NCI-H1417 treated with DMSO at 0.1 percent for 48 hours (cell line): ENCODE measurements at regions not wholly inside any gene's neighbourhood (a gene's known extent, or its start where the extent isn't known, plus 50 kb on each side); places are given as distances from the start of the nearest gene placed in this dataset.

Experiments used
- DNase-seq: peaks from one replicate; lab custom pipeline; 2025; lab: John Stamatoyannopoulos, UW

DNA sequence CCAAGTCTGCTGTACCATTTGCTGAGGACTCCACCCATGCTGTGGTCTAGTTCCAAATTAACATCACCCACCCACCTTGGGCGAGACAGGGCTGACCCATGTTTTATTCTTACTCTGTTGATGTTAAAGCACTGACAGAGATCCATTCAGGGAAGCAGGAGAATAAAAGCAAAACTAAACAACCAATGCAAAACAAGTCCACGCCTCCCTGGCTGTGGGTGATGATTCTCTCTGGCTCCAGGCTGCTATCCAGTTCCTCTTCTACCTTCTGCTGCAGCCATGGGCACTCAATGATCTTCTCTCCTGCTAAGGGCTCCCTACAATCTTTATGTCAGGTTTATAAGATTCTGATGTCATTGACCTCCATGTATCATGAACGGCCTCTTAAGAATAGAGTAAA is 786.6 kb upstream of the ID2 start:
- DNase-seq: no peak

DNA sequence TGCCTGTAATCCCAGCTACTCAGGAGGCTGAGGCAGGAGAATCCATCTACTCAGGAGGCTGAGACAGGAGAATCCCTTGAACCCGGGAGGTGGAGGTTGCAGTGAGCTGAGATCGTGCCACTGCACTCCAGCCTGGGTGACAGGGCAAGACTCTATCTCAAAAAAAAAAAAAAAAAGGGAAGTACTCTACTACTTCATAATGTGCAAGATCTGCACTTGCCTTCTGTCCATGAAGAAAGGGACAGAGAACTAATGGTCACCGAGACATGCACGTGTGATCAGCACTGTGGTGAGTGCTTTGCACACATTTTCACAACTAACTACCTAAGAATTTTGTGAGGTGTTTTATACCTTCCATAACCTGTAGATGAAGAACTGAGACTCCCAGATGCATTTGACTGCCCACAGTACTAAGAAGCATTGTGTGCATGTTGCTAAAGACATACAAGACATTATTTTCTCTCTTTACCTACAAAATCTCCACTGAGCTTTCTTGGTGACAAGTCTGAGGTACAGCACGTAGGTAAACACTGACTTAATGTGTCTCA is 784.8 kb upstream of the ID2 start:
- DNase-seq: no peak

DNA sequence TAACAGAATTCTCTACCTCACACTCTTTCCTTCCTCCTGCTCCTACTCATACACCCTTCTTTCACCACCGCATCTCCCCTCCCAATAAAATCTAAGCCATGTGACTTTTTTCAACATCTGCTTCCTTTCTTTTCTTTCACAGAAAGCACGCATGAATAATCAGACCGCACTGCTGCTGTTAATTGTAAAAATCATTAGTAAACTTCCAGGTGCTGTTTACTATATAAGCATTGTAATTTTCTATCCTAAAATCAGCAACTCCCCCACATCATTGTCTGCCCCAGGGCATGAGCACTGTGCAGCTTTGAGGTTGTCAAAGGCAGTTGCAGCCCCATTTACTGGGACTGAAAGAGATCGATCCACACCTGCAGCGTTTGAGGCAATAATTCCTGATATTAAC is 782.6 kb upstream of the ID2 start:
- DNase-seq: peak; percentile 76

DNA sequence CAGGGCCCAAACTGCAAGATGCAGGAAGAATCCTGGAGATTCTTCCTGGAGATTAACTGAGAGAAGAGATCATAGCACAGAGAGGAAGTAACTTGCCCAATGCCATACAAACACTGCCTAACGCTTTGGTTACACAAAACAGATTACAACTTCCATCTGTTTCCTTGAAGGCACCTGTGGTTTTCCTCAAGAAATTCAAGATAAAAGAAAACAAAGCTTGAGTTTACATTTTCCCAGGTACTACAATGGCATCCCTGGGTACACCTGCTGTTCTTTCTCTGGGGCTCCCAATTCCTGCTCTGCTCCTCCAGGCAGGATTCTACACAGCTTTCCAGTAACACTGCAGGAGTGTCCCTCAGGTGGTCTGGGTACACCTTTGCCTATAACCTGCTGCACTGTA is 781.9 kb upstream of the ID2 start:
- no peak for DNase-seq

DNA sequence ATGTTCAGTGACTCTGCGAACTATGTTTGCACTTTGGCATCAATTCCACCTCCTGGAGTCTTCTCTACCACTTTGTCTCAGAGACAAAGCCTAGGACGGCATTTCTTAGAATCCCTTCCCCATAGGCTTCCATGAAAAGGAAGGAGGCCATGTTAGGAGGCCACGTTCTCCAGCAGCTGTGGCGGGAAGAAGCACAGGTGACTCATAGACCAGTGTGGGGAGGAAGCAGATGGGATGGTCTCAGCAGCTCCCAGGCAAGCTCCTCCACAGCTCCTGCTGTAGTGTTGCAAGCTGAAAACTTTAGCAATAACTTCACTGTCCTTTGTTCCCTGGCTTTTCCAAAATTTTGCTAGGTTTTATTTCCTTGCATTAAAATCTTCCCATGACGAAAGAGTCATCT is 781.3 kb upstream of the ID2 start:
- no peak for DNase-seq

DNA sequence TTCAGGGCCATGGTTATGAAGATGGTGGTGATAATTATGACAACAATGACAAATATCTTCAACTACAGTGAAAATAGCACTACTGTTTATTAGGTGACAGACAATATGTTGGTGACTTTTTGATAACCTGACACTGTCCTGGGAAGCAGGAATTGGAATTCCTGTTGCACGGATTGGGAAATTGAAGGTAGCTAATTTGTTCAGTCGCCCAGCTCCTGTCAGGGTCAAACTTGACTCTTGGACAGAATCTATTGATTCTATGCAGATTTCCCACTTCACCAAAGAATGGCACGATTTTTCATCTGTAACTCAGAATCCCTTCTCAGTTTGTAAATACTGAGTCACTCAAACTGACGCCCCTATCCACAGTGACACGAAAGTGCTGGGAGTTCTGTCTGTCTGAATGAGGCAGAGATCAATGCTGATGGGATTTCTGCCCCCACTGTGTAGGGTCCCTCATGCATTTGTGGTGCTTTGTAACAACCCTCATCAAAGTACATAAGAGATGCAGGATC is 779.5 kb upstream of the ID2 start:
- DNase-seq: no peak

DNA sequence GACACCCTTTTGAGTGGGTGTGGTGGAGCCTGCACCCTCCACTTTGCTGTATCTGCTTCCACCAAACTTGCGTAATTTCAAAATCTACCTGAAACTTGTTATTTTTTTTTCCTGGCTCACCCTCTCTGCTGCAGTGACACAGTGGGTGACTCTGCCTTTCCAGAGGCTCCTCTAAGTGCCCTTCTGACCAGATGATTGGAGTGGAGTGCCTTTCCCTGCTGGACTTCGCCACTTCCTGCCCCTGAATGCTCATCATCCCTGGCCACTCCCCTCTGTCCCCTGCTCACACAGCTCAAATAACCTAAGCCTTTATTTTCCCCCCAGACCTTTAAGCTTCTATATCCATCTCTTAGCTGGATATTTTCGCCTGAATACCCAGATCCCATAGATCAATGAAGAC is 777.5 kb upstream of the ID2 start:
- DNase-seq: no peak

DNA sequence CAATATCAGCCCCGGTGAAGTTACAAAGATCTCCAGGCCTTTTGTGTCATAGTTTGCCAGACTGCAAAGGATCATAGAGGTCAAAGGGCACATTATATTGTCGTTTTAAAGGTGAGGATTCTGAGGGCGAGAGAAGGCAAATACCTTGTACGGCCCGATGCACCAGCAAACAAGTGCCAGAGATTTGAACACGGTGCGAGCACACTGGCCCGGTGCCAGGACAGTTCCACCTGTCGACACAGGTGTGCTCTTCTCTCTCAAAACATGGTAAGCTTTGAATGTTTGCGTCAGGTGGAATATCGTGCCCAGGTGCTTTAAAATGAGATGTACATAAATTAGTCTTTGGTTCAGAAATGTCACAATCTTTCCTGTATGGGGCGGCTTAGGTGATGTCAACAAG is 776.1 kb upstream of the ID2 start:
- peak; percentile 79 for DNase-seq

DNA sequence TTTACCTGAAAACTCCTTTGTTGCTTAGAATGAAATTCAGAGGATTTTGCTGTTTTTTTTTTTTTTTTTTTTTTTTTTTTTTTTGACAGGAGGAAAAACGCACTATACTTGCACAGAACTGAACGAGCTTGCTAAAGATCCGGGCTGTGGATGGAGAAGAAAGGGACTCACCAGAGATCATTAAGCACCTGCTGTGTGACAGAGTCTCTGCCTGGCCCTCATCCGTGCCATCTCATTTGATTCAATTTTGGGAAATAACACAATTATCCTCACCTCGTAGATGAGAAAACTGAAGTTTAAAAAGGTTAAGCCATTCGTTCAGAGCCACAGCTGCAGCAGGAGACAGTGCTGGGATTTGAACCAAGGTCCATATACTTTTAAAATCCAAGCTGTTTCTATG is 775.4 kb upstream of the ID2 start:
- no peak for DNase-seq

DNA sequence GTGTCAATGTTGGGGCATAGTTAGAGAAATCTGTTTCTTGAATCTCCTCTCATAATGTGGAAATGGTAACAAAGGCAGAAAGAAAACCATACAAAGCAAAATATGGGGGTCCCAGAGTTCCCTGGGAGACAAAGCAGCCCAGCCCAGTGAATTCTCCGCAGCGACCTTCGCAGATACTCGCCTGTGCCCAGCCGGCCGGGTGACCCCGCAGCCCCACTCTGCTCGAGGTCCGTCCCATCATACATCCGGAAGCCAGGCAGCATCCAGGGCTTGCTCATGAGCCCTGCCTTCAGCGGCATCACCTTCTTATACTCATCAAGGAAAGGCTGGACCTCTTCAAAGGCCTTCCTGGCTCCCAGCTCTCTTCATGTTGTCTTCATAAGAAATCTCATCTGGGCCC is 774.8 kb upstream of the ID2 start:
- no peak for DNase-seq

DNA sequence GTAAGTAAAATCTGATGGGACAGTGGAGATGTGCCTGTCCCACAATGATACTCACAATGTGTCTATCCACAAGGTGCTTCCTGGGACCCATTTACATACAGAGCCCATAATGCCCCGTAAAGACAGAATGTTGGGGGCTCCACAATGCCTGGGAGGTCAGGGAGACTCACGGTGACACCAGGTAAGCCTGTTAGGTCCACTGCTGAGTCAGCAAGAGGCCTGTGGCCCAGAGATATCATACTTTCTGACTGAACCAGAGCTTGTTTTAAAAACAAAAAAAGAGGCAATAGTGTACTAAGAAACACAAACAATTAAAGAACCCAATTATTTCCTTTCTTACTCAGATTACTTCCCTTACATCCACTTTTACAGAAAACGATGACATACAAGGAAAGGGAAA is 771.1 kb upstream of the ID2 start:
- DNase-seq: no peak

DNA sequence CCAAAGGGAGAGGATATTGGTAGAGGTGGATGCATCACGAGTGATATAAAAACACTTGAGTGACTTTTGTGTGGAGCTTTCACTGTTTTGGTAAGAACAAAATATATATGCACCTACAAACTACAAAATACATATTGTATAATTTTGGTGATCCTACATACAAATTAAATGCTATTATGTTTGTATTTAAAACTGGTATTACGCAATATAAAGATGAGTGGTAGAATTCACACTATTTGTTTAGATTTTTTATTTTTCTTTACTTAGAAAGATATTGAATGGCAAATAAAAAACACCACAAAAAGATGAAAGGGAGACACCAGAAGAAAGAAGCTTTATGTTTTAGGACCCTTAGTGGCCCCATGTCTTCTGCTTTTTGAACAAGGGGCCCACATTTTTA is 770.7 kb upstream of the ID2 start:
- no peak for DNase-seq

DNA sequence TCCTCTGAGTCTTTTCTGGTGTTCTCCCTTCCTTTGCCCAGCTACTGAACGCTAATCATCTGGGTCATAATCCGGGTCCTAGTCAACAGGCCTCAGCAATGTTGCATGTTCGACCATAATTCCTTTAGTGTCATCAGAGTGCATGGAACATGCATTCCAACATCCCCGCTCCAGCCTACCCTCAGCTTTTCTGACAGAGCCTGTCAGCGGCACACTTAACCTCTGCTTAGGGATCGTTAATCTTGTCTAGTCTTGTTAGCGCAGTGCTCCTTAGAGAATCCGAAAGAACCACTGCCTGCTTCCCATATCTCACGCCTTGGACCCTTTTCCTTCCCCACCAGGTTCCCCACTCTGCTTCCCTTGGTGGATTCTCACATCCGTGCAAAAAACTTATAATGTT is 767.9 kb upstream of the ID2 start:
- no peak for DNase-seq

DNA sequence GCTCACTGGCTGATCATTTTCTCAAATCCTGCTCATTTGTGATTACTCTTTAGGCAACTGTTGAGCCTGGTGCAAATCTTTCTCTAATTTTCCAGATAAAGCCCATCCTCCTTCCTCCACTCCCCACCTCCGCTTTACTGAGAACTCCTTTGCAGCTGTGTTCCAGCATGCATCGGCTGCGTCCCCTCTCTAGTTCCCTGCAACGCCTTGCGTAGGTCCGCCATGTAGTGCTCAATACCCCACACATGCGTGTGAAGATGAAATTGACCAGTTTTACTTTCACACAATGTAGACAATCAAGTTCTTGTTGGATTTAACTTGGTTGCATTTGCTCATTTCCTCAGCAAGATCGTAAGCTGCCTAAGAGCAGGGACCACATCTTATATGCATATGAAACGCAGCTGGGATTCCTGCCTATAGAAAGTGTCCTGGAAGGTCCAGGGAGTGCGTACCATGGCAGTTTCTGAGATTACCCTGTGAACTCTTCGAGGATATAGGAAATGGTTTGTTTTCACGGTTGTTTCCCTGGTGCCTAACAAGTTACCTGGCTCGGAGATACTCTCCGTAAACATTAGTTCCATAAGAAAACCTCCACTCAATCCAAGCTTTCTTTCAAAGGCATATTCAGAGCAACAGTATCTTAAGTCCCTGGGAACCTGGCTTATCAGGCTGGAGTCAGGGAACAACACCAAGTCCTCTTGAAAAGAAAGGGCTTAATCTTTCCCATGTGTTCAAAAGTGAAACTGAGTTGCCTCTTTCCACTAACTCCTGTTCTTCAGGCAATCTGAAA is 766.4 kb upstream of the ID2 start:
- DNase-seq: no peak

DNA sequence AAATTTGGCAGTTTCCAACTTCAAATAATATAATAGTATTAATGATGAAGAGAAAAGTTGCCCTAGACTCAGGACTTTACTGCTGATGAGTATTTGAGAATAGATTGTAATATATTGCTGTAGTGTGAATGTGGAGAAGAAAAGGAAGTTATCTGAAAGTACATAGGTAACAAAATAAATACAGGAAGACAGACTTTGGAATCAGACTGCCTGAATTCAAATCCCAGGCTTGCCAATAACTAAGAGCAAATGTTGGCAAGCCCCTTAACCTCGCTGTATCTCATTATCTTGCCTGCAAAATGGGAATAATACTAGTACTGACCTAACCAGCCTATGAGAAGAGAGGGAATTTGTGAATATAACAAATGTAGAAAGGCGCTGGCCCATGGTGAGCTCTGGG is 765.2 kb upstream of the ID2 start:
- no peak for DNase-seq

DNA sequence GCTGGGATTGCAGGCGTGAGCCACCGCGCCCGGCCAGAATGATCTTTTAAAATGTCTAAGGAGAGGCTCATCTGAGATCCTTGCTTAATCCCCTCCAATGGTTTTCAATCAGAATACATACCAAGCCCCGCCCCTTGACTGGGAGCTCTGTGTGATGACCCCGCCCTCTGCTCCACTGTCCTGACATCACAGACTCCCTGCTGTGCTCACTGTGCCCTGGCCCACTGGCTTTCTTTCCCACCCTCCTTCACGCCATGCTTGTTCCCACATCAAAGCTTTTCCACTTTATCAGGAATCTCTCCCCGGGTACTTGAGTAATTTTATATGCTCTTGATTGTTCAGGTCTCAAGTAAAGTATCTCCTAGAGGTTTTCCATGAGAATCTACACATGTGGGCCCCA is 762.3 kb upstream of the ID2 start:
- no peak for DNase-seq

DNA sequence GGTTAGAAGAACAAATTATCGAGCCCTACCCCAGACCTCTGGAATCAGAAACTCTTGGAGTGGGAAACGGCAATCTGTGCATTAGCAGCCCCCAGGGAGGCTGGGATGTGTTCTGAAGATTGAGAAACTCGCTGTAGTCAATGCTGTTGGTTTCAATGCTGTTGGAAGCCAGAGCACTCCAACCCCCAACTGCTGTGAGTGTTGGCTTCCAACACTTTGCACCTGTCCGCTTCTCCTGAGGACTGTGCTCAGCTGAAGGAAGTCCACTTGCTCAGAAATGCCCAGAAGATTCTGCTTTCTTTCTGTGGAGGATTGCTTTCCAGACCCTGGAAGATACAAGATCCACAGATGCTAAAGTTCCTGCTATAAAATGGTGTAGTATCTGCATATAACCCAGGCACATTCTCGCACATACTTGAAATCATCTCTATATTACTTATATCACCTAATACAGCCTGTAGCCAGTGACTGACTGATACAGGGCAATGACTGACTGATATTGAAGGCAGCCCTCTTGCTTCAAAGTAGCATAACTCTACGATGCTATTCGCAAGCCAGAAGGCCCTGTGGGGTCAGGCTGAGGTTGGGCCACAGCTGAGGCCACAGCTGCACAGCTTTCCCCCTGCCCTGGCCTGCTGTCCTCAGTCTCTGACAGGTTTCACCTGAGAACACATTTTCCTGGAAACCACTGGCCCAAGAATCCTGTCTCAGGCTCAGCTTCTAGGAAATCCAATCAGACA is 757.7 kb upstream of the ID2 start:
- no peak for DNase-seq

DNA sequence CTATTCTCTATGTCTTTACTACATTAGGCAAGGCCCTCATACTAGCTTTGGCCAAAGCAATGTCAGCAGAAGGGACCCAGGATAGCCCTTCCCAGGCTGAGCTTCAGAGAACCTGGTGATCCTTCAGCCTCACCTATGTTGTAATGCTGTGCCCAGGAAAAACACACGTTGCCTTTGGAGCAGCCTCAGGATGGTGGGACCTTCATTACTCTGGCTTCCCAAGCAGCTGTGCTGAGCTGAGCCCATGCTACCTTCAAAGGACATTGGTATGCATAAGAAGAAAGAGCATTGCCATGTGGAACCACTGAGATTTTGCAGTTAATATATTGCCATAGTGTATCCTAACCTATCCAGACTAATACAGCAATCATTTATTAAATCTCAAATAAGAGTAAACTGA is 756.4 kb upstream of the ID2 start:
- no peak for DNase-seq

DNA sequence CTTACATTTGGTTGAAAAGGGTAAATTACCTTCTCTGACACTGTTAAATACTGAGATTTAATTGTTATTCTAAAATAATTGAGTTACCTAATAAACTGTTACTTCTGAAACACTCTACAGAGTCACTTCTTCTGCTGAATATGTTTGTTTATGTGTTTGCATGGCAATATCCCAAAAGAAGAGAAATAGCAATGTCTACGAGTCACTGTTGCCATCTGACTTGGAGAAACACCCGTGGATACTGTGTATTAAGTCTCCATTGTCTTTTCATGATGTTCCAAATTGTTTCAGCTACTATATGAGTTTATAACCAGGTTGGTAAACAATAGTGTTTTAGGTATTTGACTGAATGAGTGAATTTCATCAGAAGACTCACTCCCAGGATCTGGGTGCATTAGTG is 754.2 kb upstream of the ID2 start:
- no peak for DNase-seq

DNA sequence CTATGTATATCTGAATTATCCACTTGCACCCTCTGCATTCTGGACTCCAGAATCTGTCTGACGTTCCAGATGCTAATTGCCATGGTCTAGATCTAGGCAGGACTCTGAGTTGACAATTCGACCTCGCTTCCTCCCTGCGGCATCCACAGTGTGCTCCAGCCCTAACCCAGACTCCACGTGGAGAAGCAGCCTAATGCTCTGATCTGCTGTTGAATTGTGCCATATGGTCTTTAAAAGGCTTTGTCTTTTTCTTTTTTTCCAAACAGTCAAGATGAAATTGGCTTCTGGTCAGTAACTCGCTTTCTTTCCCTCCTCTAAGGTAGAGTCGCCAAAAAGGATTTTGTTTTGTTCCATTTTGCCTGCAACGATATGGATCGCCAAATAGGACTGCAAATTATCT is 752.6 kb upstream of the ID2 start:
- no peak for DNase-seq

DNA sequence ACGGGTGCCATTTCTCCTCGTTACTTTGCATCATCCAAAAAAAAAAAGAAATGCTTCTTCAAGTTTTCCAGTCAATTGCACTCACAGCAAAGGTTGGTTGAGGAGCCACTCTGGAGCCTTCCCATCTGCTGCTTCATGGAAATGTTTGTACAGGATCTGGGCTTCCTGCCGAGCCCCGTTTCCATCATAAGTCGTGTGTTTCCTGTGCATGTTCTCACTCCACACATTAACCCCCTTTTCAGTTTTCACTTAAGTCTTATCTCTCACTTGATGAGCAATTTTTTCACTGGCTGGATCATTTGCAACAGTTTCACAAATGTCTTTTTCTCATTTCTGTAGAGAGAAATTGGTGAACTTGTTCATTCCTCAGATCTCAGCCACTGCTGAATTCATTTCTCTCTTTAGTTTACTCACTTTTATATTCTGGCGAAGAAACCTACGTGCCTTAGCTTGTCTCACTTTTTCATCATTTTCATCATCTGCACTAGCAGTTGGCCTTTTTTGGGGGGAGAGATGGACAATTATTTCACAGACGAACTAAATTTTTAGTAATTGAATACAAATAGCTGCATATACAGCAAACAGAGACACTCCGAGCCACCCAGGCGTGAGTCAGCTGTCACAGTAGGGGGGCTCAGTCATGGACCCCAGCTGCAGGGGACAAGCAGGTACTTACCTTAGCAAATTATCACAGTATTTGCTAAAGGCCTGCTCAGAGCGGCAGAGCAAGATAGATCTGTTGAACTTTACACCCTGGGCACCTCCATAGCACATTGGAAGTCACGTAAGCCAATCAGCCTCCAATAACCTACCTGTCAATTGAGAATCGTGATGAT is 750.8 kb upstream of the ID2 start:
- no peak for DNase-seq

DNA sequence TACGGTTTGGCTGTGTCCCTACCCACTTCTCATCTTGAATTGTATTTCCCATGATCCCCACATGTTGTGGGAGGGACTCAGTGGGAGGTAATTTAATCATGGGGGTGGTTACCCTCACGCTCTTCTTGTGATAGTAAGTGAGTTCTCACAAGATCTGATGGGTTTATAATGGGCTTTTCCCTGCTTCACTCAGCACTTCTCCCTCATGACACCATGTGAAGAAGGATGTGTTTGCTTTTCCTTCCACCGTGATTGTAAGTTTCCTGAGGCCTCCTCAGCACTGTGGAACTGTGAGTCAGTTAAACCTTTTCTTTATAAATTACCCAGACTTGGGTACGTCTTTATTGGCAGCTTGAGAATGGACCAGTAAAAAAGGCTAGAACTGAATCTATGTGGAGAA is 750.0 kb upstream of the ID2 start:
- DNase-seq: no peak
